Panc1 (cell line): ENCODE measurements at regions not wholly inside any gene's neighbourhood (a gene's known extent, or its start where the extent isn't known, plus 50 kb on each side); places are given as distances from the start of the nearest gene placed in this dataset.

Experiments
- ATAC-seq: fragments of 200-7000 bp; cut with Tn5 transposase; 2 replicates; pipeline ENCODE4 v1.9.1; 2020; ENCODE audit warnings: mild to moderate bottlenecking, moderate library complexity
- BruUV-seq: library from RNA; stranded (reverse); fragments of 400-500 nt; replicated peaks from 2 replicates; lab custom pipeline; 2021; lab: Mats Ljungman, UMichigan
- CTCF ChIA-PET: fragments of 300-600 bp; sonication (Branson Sonifier 250); formaldehyde crosslinking; loops from one replicate; lab custom pipeline; 2022; ENCODE audit warnings: antibody characterized with exemption; lab: Charles Lee
- POLR2A ChIA-PET: fragments of 300-600 bp; sonication (Branson Sonifier 250); formaldehyde crosslinking; loops from one replicate; lab custom pipeline; 2022; ENCODE audit warnings: antibody characterized with exemption; lab: Charles Lee
- DNase-seq: peaks from one replicate; pipeline ENCODE4 v3.0.0-alpha.2; 2010; ENCODE audit warnings: low read depth, low spot score
- H3K27ac ChIP-seq: 2 replicates; pipeline ENCODE4 v1.5.1; 2011; ENCODE audit warnings: mild to moderate bottlenecking, low read length, inconsistent platforms
- H3K27me3 ChIP-seq: fragments of 200-500 bp; sonication (Bioruptor generic); 2 replicates; pipeline ENCODE4 v1.6.0; 2014; ENCODE audit warnings: low read length, inconsistent platforms; ENCODE audit not compliant: control insufficient read depth, insufficient read depth
- H3K36me3 ChIP-seq: fragments of 200-500 bp; sonication (Bioruptor generic); 2 replicates; pipeline ENCODE4 v1.5.1; 2014; ENCODE audit warnings: inconsistent platforms, mild to moderate bottlenecking, low read length, moderate library complexity; ENCODE audit not compliant: control insufficient read depth, insufficient read depth
- H3K4me1 ChIP-seq: 2 replicates; pipeline ENCODE4 v1.5.1; 2011; ENCODE audit warnings: inconsistent platforms, mild to moderate bottlenecking, low read length, moderate library complexity; ENCODE audit not compliant: control insufficient read depth, insufficient read depth
- H3K4me3 ChIP-seq, 2 experiments: 2 replicates each; pipeline ENCODE4 v1.5.1; 2011 to 2012; ENCODE audit warnings: low read depth in 2 of 2, low read length in 2 of 2, mild to moderate bottlenecking in 2 of 2, inconsistent platforms in 1 of 2, moderate library complexity in 1 of 2
- H3K9me3 ChIP-seq: fragments of 200-500 bp; sonication (Bioruptor generic); 2 replicates; pipeline ENCODE4 v1.5.1; 2014; ENCODE audit warnings: low read depth, mild to moderate bottlenecking, inconsistent platforms, low read length, moderate library complexity; ENCODE audit not compliant: control insufficient read depth, insufficient read depth
- POLR2AphosphoS5 ChIP-seq: IDR thresholded peaks from 2 replicates; pipeline ENCODE4 v1.6.1; 2012; ENCODE audit warnings: mild to moderate bottlenecking, low read depth, low read length, moderate library complexity
- SIN3A ChIP-seq: IDR thresholded peaks from 2 replicates; pipeline ENCODE4 v1.6.1; 2012; ENCODE audit warnings: low read depth, mild to moderate bottlenecking, low read length, moderate library complexity, borderline replicate concordance; ENCODE audit not compliant: insufficient read depth
- TCF7L2 ChIP-seq: IDR thresholded peaks from 2 replicates; pipeline ENCODE4 v1.6.1; 2011; ENCODE audit warnings: mild to moderate bottlenecking, low read depth, low read length, inconsistent platforms
- in situ Hi-C: cut with HindIII; loops from 2 replicates; pipeline ENCODE4 v1.10.0; 2016; ENCODE audit warnings: low sequenced_read_pairs, low pct_unique_long_range_greater_than_20kb
- intact Hi-C: fragments of 100-400 bp; cut with micrococcal nuclease; formaldehyde crosslinking; loops from one replicate; pipeline ENCODE4 v1.10.0; 2022; ENCODE audit not compliant: unreplicated experiment
- TF ChIP-seq, protein P1 (sequence below), 2 experiments: IDR thresholded peaks; 2 replicates each; pipeline ENCODE4 v1.6.1; 2011 to 2012; ENCODE audit warnings: low read depth in 2 of 2, control low read depth in 1 of 2, low read length in 1 of 2, mild to moderate bottlenecking in 1 of 2, moderate library complexity in 1 of 2; ENCODE audit not compliant: insufficient read depth in 1 of 2
- TF ChIP-seq, protein P2 (sequence below): fragments of 450-650 bp; IDR thresholded peaks from 2 replicates; pipeline ENCODE4 v1.5.1; 2017; ENCODE audit warnings: mild to moderate bottlenecking

DNA sequence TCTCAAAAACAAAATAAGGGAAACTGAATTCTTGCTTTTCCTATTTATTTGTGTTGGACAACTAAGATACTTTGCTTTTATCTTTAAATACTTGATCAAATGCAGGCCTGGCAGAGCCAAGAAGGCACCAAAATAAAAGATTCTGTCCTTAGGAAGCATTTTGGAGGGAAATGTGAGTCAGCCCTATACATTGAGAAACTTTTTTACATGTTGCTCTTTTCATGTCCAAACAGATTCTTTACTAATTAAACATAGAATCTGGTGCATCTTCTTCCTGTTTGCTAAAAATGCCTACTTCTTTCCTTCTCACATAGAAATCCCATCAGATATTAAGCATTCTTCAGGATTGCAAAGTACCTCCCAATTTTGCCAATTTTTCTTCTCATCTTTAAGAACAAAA lies 1160.4 kb downstream of the EFNA5 start:
- H3K27ac ChIP-seq, result no peak overlapping the region
- H3K27me3 ChIP-seq, result no peaks in the 10 kb centered on the region
- no peaks in the 10 kb centered on the region for H3K4me1 ChIP-seq
- no TSS peak for BruUV-seq
- ChIA-PET CTCF (interaction anchor here (0.6 kb wide), 1 partner anchor 736 kb away, joined by 3 read pairs; no protein-coding TSS in a partner anchor), POLR2A (no interaction called here)
- ATAC-seq (no peak), DNase-seq (no peak)
- no peak overlapping the region for H3K4me3 ChIP-seq
- H3K9me3 ChIP-seq, result no peaks in the 10 kb centered on the region
- no peaks in the 10 kb centered on the region for H3K36me3 ChIP-seq
- TF ChIP-seq TCF7L2, result no peak
- TF ChIP-seq, protein P1, sequence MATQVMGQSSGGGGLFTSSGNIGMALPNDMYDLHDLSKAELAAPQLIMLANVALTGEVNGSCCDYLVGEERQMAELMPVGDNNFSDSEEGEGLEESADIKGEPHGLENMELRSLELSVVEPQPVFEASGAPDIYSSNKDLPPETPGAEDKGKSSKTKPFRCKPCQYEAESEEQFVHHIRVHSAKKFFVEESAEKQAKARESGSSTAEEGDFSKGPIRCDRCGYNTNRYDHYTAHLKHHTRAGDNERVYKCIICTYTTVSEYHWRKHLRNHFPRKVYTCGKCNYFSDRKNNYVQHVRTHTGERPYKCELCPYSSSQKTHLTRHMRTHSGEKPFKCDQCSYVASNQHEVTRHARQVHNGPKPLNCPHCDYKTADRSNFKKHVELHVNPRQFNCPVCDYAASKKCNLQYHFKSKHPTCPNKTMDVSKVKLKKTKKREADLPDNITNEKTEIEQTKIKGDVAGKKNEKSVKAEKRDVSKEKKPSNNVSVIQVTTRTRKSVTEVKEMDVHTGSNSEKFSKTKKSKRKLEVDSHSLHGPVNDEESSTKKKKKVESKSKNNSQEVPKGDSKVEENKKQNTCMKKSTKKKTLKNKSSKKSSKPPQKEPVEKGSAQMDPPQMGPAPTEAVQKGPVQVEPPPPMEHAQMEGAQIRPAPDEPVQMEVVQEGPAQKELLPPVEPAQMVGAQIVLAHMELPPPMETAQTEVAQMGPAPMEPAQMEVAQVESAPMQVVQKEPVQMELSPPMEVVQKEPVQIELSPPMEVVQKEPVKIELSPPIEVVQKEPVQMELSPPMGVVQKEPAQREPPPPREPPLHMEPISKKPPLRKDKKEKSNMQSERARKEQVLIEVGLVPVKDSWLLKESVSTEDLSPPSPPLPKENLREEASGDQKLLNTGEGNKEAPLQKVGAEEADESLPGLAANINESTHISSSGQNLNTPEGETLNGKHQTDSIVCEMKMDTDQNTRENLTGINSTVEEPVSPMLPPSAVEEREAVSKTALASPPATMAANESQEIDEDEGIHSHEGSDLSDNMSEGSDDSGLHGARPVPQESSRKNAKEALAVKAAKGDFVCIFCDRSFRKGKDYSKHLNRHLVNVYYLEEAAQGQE (IDR thresholded peaks at IDR 0.05; ENCODE audit: insufficient read depth in 1 of 2, low read depth in 2 of 2, low read length in 1 of 2), result no peak
- TF ChIP-seq, protein P2, sequence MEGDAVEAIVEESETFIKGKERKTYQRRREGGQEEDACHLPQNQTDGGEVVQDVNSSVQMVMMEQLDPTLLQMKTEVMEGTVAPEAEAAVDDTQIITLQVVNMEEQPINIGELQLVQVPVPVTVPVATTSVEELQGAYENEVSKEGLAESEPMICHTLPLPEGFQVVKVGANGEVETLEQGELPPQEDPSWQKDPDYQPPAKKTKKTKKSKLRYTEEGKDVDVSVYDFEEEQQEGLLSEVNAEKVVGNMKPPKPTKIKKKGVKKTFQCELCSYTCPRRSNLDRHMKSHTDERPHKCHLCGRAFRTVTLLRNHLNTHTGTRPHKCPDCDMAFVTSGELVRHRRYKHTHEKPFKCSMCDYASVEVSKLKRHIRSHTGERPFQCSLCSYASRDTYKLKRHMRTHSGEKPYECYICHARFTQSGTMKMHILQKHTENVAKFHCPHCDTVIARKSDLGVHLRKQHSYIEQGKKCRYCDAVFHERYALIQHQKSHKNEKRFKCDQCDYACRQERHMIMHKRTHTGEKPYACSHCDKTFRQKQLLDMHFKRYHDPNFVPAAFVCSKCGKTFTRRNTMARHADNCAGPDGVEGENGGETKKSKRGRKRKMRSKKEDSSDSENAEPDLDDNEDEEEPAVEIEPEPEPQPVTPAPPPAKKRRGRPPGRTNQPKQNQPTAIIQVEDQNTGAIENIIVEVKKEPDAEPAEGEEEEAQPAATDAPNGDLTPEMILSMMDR, result no peak
- no peak for TF ChIP-seq POLR2AphosphoS5
- no peak for TF ChIP-seq SIN3A
- intact Hi-C loops, result no loop called here
- in situ Hi-C loops, result no loop called here

DNA sequence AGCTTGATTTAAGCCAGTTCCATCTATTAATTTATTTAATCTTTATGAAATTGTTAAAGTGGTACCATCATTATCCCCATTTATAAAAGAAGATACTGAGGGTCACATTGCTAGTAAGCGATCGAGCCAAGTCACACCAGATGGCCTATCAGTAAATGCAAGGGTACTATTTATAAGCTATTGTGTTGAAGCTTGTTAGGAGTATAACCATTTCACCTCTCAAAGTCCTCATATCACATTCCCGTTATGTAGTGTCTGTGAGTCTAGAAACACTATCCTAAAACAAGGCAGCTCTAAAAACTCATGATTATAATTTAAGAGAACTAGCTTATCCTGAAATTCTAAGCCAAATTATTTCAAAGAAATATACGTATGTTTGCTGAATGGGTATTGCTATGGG lies 1161.8 kb downstream of the EFNA5 start:
- Histone ChIP-seq H3K27ac (no peak overlapping the region), H3K9me3 (no peaks in the 10 kb centered on the region), H3K36me3 (no peaks in the 10 kb centered on the region), H3K27me3 (no peaks in the 10 kb centered on the region), H3K4me3 (no peak overlapping the region), H3K4me1 (no peaks in the 10 kb centered on the region)
- in situ Hi-C loops, result no loop called here
- TF ChIP-seq, protein P2, result no peak
- no peak for TF ChIP-seq POLR2AphosphoS5
- no peak for TF ChIP-seq SIN3A
- TF ChIP-seq TCF7L2, result no peak
- TF ChIP-seq, protein P1 (IDR thresholded peaks at IDR 0.05; ENCODE audit: insufficient read depth in 1 of 2, low read depth in 2 of 2, low read length in 1 of 2), result no peak
- no TSS peak for BruUV-seq
- intact Hi-C loops, result no loop called here
- DNase-seq, result no peak
- POLR2A ChIA-PET, result no interaction called here
- no peak for ATAC-seq
- CTCF ChIA-PET, result no interaction called here
